Esophagus (tissue), 2 donors: ENCODE measurements at regions not wholly inside any gene's neighbourhood (a gene's known extent, or its start where the extent isn't known, plus 50 kb on each side); places are given as distances from the start of the nearest gene placed in this dataset.
"Not testable (repeated sequence)": the region's sequence is repeated elsewhere in the genome, so short reads cannot be mapped to it uniquely, and the experiment has no call there.

Experiments
- H3K27ac ChIP-seq, 2 donors: one replicate each; pipeline ENCODE4 v1.5.1; 2013; ENCODE audit warnings: low read depth in 2 of 2, mild to moderate bottlenecking in 2 of 2, inconsistent platforms in 1 of 2, low read length in 1 of 2, moderate library complexity in 1 of 2
- H3K27me3 ChIP-seq, 2 donors: one replicate each; pipeline ENCODE4 v1.6.1; 2013; ENCODE audit warnings: low read length in 2 of 2, control low read depth in 1 of 2, mild to moderate bottlenecking in 1 of 2; ENCODE audit not compliant: insufficient read depth in 2 of 2, control insufficient read depth in 1 of 2
- H3K36me3 ChIP-seq, 2 donors: one replicate each; pipeline ENCODE4 v1.6.1; 2013; ENCODE audit warnings: low read length in 1 of 2; ENCODE audit not compliant: control insufficient read depth in 2 of 2, insufficient read depth in 2 of 2
- H3K4me1 ChIP-seq, 2 donors: one replicate each; pipeline ENCODE4 v1.6.1; 2013; ENCODE audit warnings: low read length in 1 of 2; ENCODE audit not compliant: control insufficient read depth in 2 of 2, insufficient read depth in 2 of 2
- H3K4me3 ChIP-seq, 2 donors: one replicate each; pipeline ENCODE4 v1.5.1; 2013; ENCODE audit warnings: low read length in 2 of 2, mild to moderate bottlenecking in 2 of 2, low read depth in 1 of 2, moderate library complexity in 1 of 2
- H3K9me3 ChIP-seq, 2 donors: one replicate each; pipeline ENCODE4 v1.6.1; 2013; ENCODE audit warnings: mild to moderate bottlenecking in 2 of 2, low read depth in 1 of 2, low read length in 1 of 2, moderate library complexity in 1 of 2; ENCODE audit not compliant: control insufficient read depth in 2 of 2, insufficient read depth in 1 of 2
- WGBS, 2 donors: extraction: QIAGEN DNeasy Blood & Tissue Kit; methylation state at CpG; one replicate each; pipeline ENCODE4 v1.1.7; 2013; 5-methylcytosine and 5-hydroxymethylcytosine counted together
- donor health status: healthy with polysubstance abuse.
- donor health status: Bipolar disorder and iron deficiency.

- WGBS, 2 donors: 62 to 64% methylated on average over 2 of the region's 2 CpGs
- no peaks in the 10 kb centered on the region for H3K4me1 ChIP-seq
- no peaks in the 10 kb centered on the region for H3K9me3 ChIP-seq
- H3K4me3 ChIP-seq: no peak overlapping the region
- H3K27ac ChIP-seq: no peak overlapping the region
- H3K27me3 ChIP-seq: no peaks in the 10 kb centered on the region
- no peaks in the 10 kb centered on the region for H3K36me3 ChIP-seq
These were observed 118.8 kb upstream of the MAP2 start for GRCh38 chr2:209305026-209305425.

GRCh38 chr2:209305746-209306196 is 118.1 kb upstream of the MAP2 start:
- H3K27ac ChIP-seq: no peak overlapping the region
- H3K4me3 ChIP-seq: no peak overlapping the region
- H3K27me3 ChIP-seq: no peaks in the 10 kb centered on the region
- 77 to 79% methylated on average over 7 of the region's 7 CpGs for WGBS, 2 donors
- H3K9me3 ChIP-seq: no peaks in the 10 kb centered on the region
- H3K36me3 ChIP-seq: no peaks in the 10 kb centered on the region
- H3K4me1 ChIP-seq: no peaks in the 10 kb centered on the region

- no peaks in the 10 kb centered on the region for H3K27me3 ChIP-seq
- H3K4me1 ChIP-seq: no peaks in the 10 kb centered on the region
- H3K36me3 ChIP-seq: no peaks in the 10 kb centered on the region
- H3K27ac ChIP-seq: no peak overlapping the region
- no peak overlapping the region for H3K4me3 ChIP-seq
- H3K9me3 ChIP-seq: no peaks in the 10 kb centered on the region
- WGBS, 2 donors: 75 to 79% methylated on average over 10 of the region's 10 CpGs
These were observed 116.5 kb upstream of the MAP2 start for GRCh38 chr2:209307161-209308001.

- Histone ChIP-seq H3K9me3 (no peaks in the 10 kb centered on the region), H3K27ac (no peak overlapping the region), H3K4me3 (no peak overlapping the region), H3K27me3 (no peaks in the 10 kb centered on the region), H3K36me3 (no peaks in the 10 kb centered on the region), H3K4me1 (no peaks in the 10 kb centered on the region)
These were observed 115.4 kb upstream of the MAP2 start for GRCh38 chr2:209308415-209308814.

- WGBS, 2 donors: 61 to 69% methylated on average over 2 of the region's 2 CpGs
- Histone ChIP-seq H3K4me1 (no peaks in the 10 kb centered on the region), H3K4me3 (no peak overlapping the region), H3K9me3 (no peaks in the 10 kb centered on the region), H3K27me3 (no peaks in the 10 kb centered on the region), H3K36me3 (no peaks in the 10 kb centered on the region), H3K27ac (no peak overlapping the region)
These were observed 111.9 kb upstream of the MAP2 start for GRCh38 chr2:209311948-209312347.

- H3K36me3 ChIP-seq, H3K4me1 ChIP-seq, H3K4me3 ChIP-seq, H3K27ac ChIP-seq, H3K27me3 ChIP-seq, H3K9me3 ChIP-seq: not testable (repeated sequence)
- WGBS, 2 donors: 74 to 82% methylated on average over 1 of the region's 1 CpG
These were observed 111.4 kb upstream of the MAP2 start for GRCh38 chr2:209312450-209312849.

- H3K27me3 ChIP-seq: no peaks in the 10 kb centered on the region
- no peaks in the 10 kb centered on the region for H3K4me1 ChIP-seq
- no peaks in the 10 kb centered on the region for H3K36me3 ChIP-seq
- 84 to 88% methylated on average over 2 of the region's 2 CpGs for WGBS, 2 donors
- H3K4me3 ChIP-seq: no peak overlapping the region
- H3K9me3 ChIP-seq: no peaks in the 10 kb centered on the region
- H3K27ac ChIP-seq: no peak overlapping the region
These were observed 109.2 kb upstream of the MAP2 start for GRCh38 chr2:209314653-209315052.

GRCh38 chr2:209316141-209316540 is 107.7 kb upstream of the MAP2 start:
- WGBS, 2 donors: 61 to 66% methylated on average over 2 of the region's 2 CpGs
- Histone ChIP-seq H3K27ac (no peak overlapping the region), H3K36me3 (no peaks in the 10 kb centered on the region), H3K27me3 (no peaks in the 10 kb centered on the region), H3K4me1 (no peaks in the 10 kb centered on the region), H3K9me3 (no peaks in the 10 kb centered on the region), H3K4me3 (no peak overlapping the region)

- WGBS, 2 donors: 75% methylated on average over 3 of the region's 3 CpGs
- Histone ChIP-seq H3K27ac (no peak overlapping the region), H3K4me1 (no peaks in the 10 kb centered on the region), H3K9me3 (no peaks in the 10 kb centered on the region), H3K36me3 (no peaks in the 10 kb centered on the region), H3K27me3 (no peaks in the 10 kb centered on the region), H3K4me3 (no peak overlapping the region)
These were observed 102.8 kb upstream of the MAP2 start for GRCh38 chr2:209321076-209321475.

- WGBS, 2 donors: 86 to 91% methylated on average over 3 of the region's 3 CpGs
- Histone ChIP-seq H3K4me1 (no peaks in the 10 kb centered on the region), H3K27ac (no peak overlapping the region), H3K4me3 (no peak overlapping the region), H3K36me3 (no peaks in the 10 kb centered on the region), H3K9me3 (no peaks in the 10 kb centered on the region), H3K27me3 (no peaks in the 10 kb centered on the region)
These were observed 102.3 kb upstream of the MAP2 start for GRCh38 chr2:209321581-209321980.
